ENCODE measurements at regions not wholly inside any gene's neighbourhood (a gene's known extent, or its start where the extent isn't known, plus 50 kb on each side); places are given as distances from the start of the nearest gene placed in this dataset.

DNA sequence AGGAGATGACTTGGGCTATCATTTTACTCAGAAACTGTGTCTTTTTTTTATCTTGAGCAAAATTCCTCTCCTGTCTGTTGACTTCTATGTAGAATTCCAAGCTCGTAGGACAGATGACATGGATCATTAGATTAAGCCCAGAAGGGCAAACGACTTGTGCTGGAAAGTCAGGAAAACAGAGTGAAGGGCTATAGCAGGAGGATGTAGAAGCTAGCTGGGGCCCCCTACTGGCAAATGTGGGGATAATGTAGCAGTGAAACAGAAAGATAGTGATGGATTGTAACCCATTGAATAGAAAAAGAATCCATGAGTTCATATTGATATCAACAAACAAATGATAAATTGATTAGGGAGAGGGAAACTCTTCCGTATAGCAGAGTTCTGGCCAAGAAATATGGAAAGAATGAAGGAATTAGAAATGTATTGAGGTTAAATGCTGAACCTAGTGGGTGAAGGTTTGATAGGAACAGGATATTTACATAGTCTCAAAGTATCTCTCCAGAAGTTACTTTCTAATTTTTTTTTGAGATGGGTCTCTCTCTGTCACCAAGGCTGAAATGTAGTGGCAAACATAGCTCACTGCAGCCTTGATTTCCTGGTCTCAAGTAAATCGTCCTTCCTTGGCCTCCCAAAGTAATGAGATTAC lies 103.6 kb downstream of the LYZL1 start:
- DNase-seq = peak in 1 of 6 donors; percentile 36
- Histone ChIP-seq H3K4me1 (no peaks in the 10 kb centered on the region), H3K9me3 (no peaks in the 10 kb centered on the region), H3K4me3 (no peak overlapping the region), H3K27ac (no peak overlapping the region), H3K36me3 (no peaks in the 10 kb centered on the region), H3K27me3 (no peaks in the 10 kb centered on the region)
- intact Hi-C loops (cut with DNase I) = no loop called here
- FAIRE-seq = no peak
- WGBS, 2 donors = 22 to 23% methylated on average over 4 of the region's 4 CpGs
- peak; percentile 48 to 85 (median 80) for ATAC-seq
- TF ChIP-seq, protein P1, sequence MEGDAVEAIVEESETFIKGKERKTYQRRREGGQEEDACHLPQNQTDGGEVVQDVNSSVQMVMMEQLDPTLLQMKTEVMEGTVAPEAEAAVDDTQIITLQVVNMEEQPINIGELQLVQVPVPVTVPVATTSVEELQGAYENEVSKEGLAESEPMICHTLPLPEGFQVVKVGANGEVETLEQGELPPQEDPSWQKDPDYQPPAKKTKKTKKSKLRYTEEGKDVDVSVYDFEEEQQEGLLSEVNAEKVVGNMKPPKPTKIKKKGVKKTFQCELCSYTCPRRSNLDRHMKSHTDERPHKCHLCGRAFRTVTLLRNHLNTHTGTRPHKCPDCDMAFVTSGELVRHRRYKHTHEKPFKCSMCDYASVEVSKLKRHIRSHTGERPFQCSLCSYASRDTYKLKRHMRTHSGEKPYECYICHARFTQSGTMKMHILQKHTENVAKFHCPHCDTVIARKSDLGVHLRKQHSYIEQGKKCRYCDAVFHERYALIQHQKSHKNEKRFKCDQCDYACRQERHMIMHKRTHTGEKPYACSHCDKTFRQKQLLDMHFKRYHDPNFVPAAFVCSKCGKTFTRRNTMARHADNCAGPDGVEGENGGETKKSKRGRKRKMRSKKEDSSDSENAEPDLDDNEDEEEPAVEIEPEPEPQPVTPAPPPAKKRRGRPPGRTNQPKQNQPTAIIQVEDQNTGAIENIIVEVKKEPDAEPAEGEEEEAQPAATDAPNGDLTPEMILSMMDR (IDR thresholded peaks at IDR 0.05) = peak; percentile 53 to 74 (median 65)

DNA sequence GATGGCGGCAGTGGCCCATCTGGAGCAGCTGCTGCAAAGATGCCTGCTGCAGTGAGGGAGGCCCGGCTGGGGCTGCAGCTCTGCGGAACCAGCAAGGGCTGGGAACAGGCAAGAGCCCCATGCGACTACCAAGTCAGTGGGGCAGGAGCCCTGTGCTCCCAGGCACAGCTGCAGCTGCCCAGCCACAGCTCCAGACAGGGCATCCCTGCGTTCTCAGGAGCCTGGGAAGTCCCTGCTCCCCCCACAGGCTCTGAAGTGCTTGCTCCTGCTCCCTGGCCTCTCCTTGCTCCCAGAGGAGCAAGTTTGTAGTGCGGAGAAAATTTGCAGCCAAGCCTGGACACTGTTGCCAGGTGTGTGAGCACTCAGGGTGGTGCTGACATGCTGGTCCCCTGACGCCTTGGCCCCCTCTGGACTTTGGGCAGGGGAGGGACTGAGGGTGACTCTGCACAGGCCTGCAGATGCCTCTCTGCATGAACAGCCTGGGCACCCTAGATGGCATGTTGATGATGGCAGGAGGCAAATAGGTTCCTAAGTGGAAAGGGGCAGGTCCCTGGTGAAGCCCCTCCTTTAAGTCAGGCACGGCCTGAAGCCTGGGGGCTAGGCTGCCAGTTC lies 105.6 kb downstream of the LYZL1 start:
- FAIRE-seq = no peak
- no peaks in the 10 kb centered on the region for H3K36me3 ChIP-seq
- ATAC-seq = no peak
- intact Hi-C loops (cut with DNase I) = no loop called here
- H3K4me1 ChIP-seq = no peaks in the 10 kb centered on the region
- no peak overlapping the region for H3K4me3 ChIP-seq
- no peaks in the 10 kb centered on the region for H3K27me3 ChIP-seq
- no peaks in the 10 kb centered on the region for H3K9me3 ChIP-seq
- TF ChIP-seq, protein P1 (IDR thresholded peaks at IDR 0.05) = no peak
- WGBS, 2 donors = 74 to 79% methylated on average over 8 of the region's 8 CpGs
- no peak for DNase-seq
- no peak overlapping the region for H3K27ac ChIP-seq

DNA sequence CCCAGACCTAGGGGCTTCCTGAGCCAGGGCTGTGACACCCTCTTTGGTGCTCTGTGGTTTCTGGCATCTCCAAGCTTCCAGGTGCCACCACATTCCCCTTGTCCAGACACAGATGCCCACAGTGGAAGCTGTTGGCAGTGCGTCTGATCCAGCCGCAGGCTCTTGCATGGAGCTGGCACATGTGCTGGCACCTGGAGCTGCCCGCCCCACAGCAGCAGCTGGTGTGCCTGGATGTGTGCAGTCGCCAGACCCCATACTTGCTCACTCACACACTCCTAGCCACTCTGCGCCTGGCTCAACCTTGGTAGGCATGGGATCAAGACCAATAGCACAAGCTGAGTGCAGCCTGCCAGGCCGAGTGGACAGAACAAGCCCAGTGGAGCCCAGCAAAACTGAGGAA lies 106.5 kb downstream of the LYZL1 start:
- no peak overlapping the region for H3K4me3 ChIP-seq
- ATAC-seq = no peak
- TF ChIP-seq, protein P1 (IDR thresholded peaks at IDR 0.05) = no peak
- H3K27ac ChIP-seq = no peak overlapping the region
- no peak for DNase-seq
- 73 to 85% methylated on average over 6 of the region's 6 CpGs for WGBS, 2 donors
- no peaks in the 10 kb centered on the region for H3K9me3 ChIP-seq
- no peaks in the 10 kb centered on the region for H3K36me3 ChIP-seq
- no peaks in the 10 kb centered on the region for H3K27me3 ChIP-seq
- no peaks in the 10 kb centered on the region for H3K4me1 ChIP-seq
- intact Hi-C loops (cut with DNase I) = no loop called here
- no peak for FAIRE-seq

DNA sequence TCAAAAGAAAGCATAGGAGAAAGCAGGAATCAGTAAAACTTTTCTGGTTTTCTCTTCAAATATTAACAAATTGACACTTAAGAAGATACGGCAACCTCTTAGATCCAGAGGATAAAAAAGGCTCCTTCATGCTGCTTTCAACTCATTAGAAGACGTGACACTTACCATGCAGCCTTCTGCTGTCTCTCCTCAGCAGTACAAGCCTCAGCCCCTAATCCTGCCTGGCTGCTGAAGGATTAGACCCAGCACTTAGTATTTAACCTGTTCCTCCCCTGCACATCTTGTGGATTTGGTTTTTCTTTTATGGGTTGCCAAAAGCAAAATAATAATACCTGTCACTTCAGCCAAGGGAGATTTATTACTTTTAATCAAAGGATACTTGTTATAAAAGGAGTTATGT lies 108.4 kb downstream of the LYZL1 start:
- FAIRE-seq (no peak), DNase-seq (no peak), ATAC-seq (no peak)
- Histone ChIP-seq H3K4me3 (no peak overlapping the region), H3K27ac (no peak overlapping the region), H3K36me3 (no peaks in the 10 kb centered on the region), H3K27me3 (no peaks in the 10 kb centered on the region), H3K4me1 (no peaks in the 10 kb centered on the region), H3K9me3 (no peaks in the 10 kb centered on the region)
- TF ChIP-seq, protein P1 (IDR thresholded peaks at IDR 0.05) = no peak
- intact Hi-C loops (cut with DNase I) = no loop called here
- 66 to 70% methylated on average over 2 of the region's 2 CpGs for WGBS, 2 donors

DNA sequence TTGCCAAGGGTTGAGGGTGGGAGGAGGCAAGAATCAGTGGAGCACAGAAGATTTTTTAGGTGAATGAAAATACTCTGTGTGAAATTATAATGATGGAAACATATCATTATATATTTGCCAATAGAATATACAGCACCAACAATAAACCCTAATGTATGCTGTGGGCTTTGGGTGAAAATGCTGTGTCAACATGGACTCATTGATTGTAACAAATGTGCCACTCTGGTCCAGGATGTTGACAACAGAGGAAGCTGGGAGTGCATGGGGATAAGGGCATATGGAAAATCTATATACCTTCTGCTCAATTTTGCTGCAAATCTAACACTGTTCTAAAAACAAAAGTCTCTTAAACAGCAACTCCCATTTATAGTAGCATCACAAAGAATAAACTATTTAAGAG lies 114.3 kb downstream of the LYZL1 start:
- FAIRE-seq (no peak), DNase-seq (no peak), ATAC-seq (no peak)
- no peak overlapping the region for H3K27ac ChIP-seq
- no peak overlapping the region for H3K4me3 ChIP-seq
- TF ChIP-seq, protein P1 (IDR thresholded peaks at IDR 0.05) = no peak
- no peaks in the 10 kb centered on the region for H3K27me3 ChIP-seq
- H3K4me1 ChIP-seq = no peaks in the 10 kb centered on the region
- H3K36me3 ChIP-seq = no peaks in the 10 kb centered on the region
- intact Hi-C loops (cut with DNase I) = no loop called here
- H3K9me3 ChIP-seq = no peaks in the 10 kb centered on the region

Measured in pancreas (tissue), 10 donors.